Tibial artery (tissue), 4 donors: ENCODE measurements at regions not wholly inside any gene's neighbourhood (a gene's known extent, or its start where the extent isn't known, plus 50 kb on each side); places are given as distances from the start of the nearest gene placed in this dataset.

ENCODE experiments used
- DNase-seq, 2 donors: peaks; one replicate each; pipeline ENCODE4 v3.0.0-alpha.2; 2019
- H3K27ac ChIP-seq, 2 donors: fragments of 200-600 bp; sonication (generic) in 1 of 2; 1 replicate in 1 of 2; 2 replicates in 1 of 2; pipeline ENCODE4 v1.5.1; 2018 to 2019; ENCODE audit warnings: mild to moderate bottlenecking in 1 of 2
- H3K27me3 ChIP-seq, 2 donors: fragments of 200-600 bp; sonication (generic) in 1 of 2; one replicate each; pipeline versions ENCODE4 v1.5.1 to v1.6.0; 2016 to 2019
- H3K36me3 ChIP-seq, 3 donors: fragments of 200-600 bp; sonication (generic) in 2 of 3; one replicate each; pipeline ENCODE4 v1.5.1; 2016 to 2019; ENCODE audit warnings: mild to moderate bottlenecking in 2 of 3
- H3K4me1 ChIP-seq, 4 donors: fragments of 200-600 bp; sonication (generic) in 2 of 4; 1 replicate in 3 of 4; 2 replicates in 1 of 4; pipeline ENCODE4 v1.5.1; 2016 to 2019
- H3K4me3 ChIP-seq, 2 donors: fragments of 200-600 bp; sonication (generic) in 1 of 2; 1 replicate in 1 of 2; 2 replicates in 1 of 2; pipeline ENCODE4 v1.5.1; 2018 to 2019; ENCODE audit warnings: mild to moderate bottlenecking in 2 of 2
- H3K9me3 ChIP-seq, 3 donors: fragments of 200-600 bp; sonication (generic) in 1 of 3; one replicate each; pipeline ENCODE4 v1.5.1; 2016 to 2019
- CTCF ChIP-seq, 2 experiments: fragments of 200-600 bp in 1 of 2; fragments of 450-650 bp in 1 of 2; IDR thresholded peaks; one replicate each; pipeline ENCODE4 v1.5.1; 2017 to 2019; ENCODE audit warnings: antibody characterized with exemption in 2 of 2, mild to moderate bottlenecking in 1 of 2, moderate library complexity in 1 of 2
- intact Hi-C: fragments of 100-400 bp; cut with DNase I; formaldehyde crosslinking; loops from one replicate; pipeline ENCODE4 v1.15.0; 2023; ENCODE audit warnings: low total_unique reads

- H3K9me3 ChIP-seq = no peaks in the 10 kb centered on the region
- H3K27ac ChIP-seq = no peak overlapping the region
- H3K36me3 ChIP-seq = no peaks in the 10 kb centered on the region
- no peaks in the 10 kb centered on the region for H3K27me3 ChIP-seq
- TF ChIP-seq CTCF (IDR thresholded peaks at IDR 0.05) = no peak
- intact Hi-C loops = no loop called here
- H3K4me3 ChIP-seq = no peak overlapping the region
- H3K4me1 ChIP-seq = no peaks in the 10 kb centered on the region
- no peak for DNase-seq
These were observed 304.7 kb upstream of the DPPA4 start for GRCh38 chr3:109642025-109642424.

GRCh38 chr3:109643590-109643989, 306.2 kb upstream of the DPPA4 start:
- DNase-seq = no peak
- intact Hi-C loops = no loop called here

GRCh38 chr3:109644332-109644731, 307.0 kb upstream of the DPPA4 start:
- Histone ChIP-seq H3K36me3 (no peaks in the 10 kb centered on the region), H3K27me3 (no peaks in the 10 kb centered on the region), H3K27ac (no peak overlapping the region), H3K4me1 (no peaks in the 10 kb centered on the region), H3K9me3 (no peaks in the 10 kb centered on the region), H3K4me3 (no peak overlapping the region)
- TF ChIP-seq CTCF (IDR thresholded peaks at IDR 0.05) = no peak
- intact Hi-C loops = no loop called here
- DNase-seq = no peak

More at GRCh38 chr3:109643590-109643989, 306.2 kb upstream of the DPPA4 start:
- H3K27me3 ChIP-seq = no peaks in the 10 kb centered on the region
- no peak overlapping the region for H3K27ac ChIP-seq
- no peak overlapping the region for H3K4me3 ChIP-seq
- no peak for TF ChIP-seq CTCF (IDR thresholded peaks at IDR 0.05)
- H3K4me1 ChIP-seq = no peaks in the 10 kb centered on the region
- no peaks in the 10 kb centered on the region for H3K36me3 ChIP-seq
- H3K9me3 ChIP-seq = no peaks in the 10 kb centered on the region

GRCh38 chr3:109644746-109645145, 307.4 kb upstream of the DPPA4 start:
- Histone ChIP-seq H3K9me3 (no peaks in the 10 kb centered on the region), H3K27me3 (no peaks in the 10 kb centered on the region), H3K4me1 (no peaks in the 10 kb centered on the region), H3K36me3 (no peaks in the 10 kb centered on the region), H3K4me3 (no peak overlapping the region), H3K27ac (no peak overlapping the region)
- intact Hi-C loops = no loop called here
- no peak for TF ChIP-seq CTCF (IDR thresholded peaks at IDR 0.05)
- no peak for DNase-seq

GRCh38 chr3:109648027-109648426, 310.7 kb upstream of the DPPA4 start:
- no peak for DNase-seq
- H3K27me3 ChIP-seq = no peaks in the 10 kb centered on the region
- H3K4me1 ChIP-seq = no peaks in the 10 kb centered on the region
- no peaks in the 10 kb centered on the region for H3K36me3 ChIP-seq
- H3K4me3 ChIP-seq = no peak overlapping the region
- no peak for TF ChIP-seq CTCF (IDR thresholded peaks at IDR 0.05)
- H3K27ac ChIP-seq = no peak overlapping the region
- intact Hi-C loops = no loop called here
- peaks cover 0 to 7% (median 5%) of the 10 kb centered on the region in 3 donors for H3K9me3 ChIP-seq

GRCh38 chr3:109656225-109656624, 318.9 kb upstream of the DPPA4 start:
- Histone ChIP-seq H3K36me3 (no peaks in the 10 kb centered on the region), H3K27ac (no peak overlapping the region), H3K4me3 (no peak overlapping the region), H3K27me3 (no peaks in the 10 kb centered on the region), H3K4me1 (peaks cover 0 to 5% (median 0%) of the 10 kb centered on the region in 4 donors), H3K9me3 (peaks cover 0 to 15% (median 7%) of the 10 kb centered on the region in 3 donors)
- intact Hi-C loops = no loop called here
- no peak for TF ChIP-seq CTCF (IDR thresholded peaks at IDR 0.05)
- no peak for DNase-seq
